ENCODE measurements at regions not wholly inside any gene's neighbourhood (a gene's known extent, or its start where the extent isn't known, plus 50 kb on each side); places are given as distances from the start of the nearest gene placed in this dataset.
"Not testable (repeated sequence)": the region's sequence is repeated elsewhere in the genome, so short reads cannot be mapped to it uniquely, and the experiment has no call there.

- DNase-seq = not testable (repeated sequence)
Observed at GRCh38 chrX:41974677-41975076, 51.3 kb upstream of the CASK start.

- no peak for DNase-seq
Observed at GRCh38 chrX:41973208-41973607, 49.9 kb upstream of the CASK start.

Measured in inflammatory macrophage treated with lipopolysaccharide for 4 hours (primary cell).